Activated T-helper 2 cell treated with anti-CD3 and anti-CD28 coated beads, Interferon-gamma antibody, Interleukin-2, Interleukin-4, amounts not matched to agents 10 μg/mL and 5 μg/mL and 100 μg/mL, durations not matched to agents 14 hours and 24 hours and 36 hours (primary cell): ENCODE measurements at regions not wholly inside any gene's neighbourhood (a gene's known extent, or its start where the extent isn't known, plus 50 kb on each side); places are given as distances from the start of the nearest gene placed in this dataset.
"Not testable (repeated sequence)": the region's sequence is repeated elsewhere in the genome, so short reads cannot be mapped to it uniquely, and the experiment has no call there.

ENCODE experiments used
- DNase-seq: peaks from one replicate; pipeline ENCODE4 v3.0.0; 2021; ENCODE audit warnings: low spot score
- H3K27ac Mint-ChIP-seq: one replicate; pipeline ENCODE4 v1.8.0; 2021; ENCODE audit warnings: mixed read lengths
- H3K27me3 Mint-ChIP-seq: one replicate; pipeline ENCODE4 v1.8.0; 2021; ENCODE audit warnings: low read depth, mixed read lengths
- H3K36me3 Mint-ChIP-seq: one replicate; pipeline ENCODE4 v1.8.0; 2021; ENCODE audit warnings: low read depth, mixed read lengths
- H3K4me1 Mint-ChIP-seq: one replicate; pipeline ENCODE4 v1.8.0; 2021; ENCODE audit warnings: low read depth, mixed read lengths
- H3K4me3 Mint-ChIP-seq: one replicate; pipeline ENCODE4 v1.8.0; 2021; ENCODE audit warnings: low read depth, mild to moderate bottlenecking, moderate library complexity, mixed read lengths
- H3K9me3 Mint-ChIP-seq: one replicate; pipeline ENCODE4 v1.8.0; 2021; ENCODE audit warnings: mixed read lengths
- intact Hi-C: fragments of 100-400 bp; cut with micrococcal nuclease; formaldehyde crosslinking; loops from one replicate; pipeline ENCODE4 v1.15.1; 2023

DNA sequence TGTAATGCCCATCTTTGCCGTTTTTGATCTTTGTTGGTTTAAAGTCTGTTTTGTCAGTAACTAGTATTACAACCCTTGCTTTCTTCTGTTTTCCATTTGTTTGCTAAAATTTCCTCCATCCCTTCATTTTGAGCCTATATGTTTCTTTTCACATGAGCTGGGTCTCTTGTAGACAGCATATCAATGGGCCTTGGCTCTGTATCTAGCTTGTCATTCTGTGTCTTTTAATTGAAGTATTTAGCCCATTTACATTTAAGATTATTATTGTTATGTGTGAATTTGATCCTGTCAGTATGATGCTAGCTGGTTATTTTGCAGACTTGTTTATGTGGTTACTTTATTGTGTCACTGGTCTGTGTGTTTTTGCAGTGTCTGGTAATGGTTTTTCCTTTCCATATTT is 913.2 kb downstream of the TRHDE start:
- no peaks in the 10 kb centered on the region for H3K36me3 Mint-ChIP-seq
- H3K4me3 Mint-ChIP-seq: no peak overlapping the region
- H3K4me1 Mint-ChIP-seq: no peaks in the 10 kb centered on the region
- intact Hi-C loops: no loop called here
- DNase-seq: no peak
- H3K27ac Mint-ChIP-seq: no peak overlapping the region
- H3K9me3 Mint-ChIP-seq: peaks cover 50% of the 10 kb centered on the region
- no peaks in the 10 kb centered on the region for H3K27me3 Mint-ChIP-seq

GRCh38 chr12:73186272-73186671 is 914.1 kb downstream of the TRHDE start:
- H3K4me3 Mint-ChIP-seq: no peak overlapping the region
- intact Hi-C loops: no loop called here
- no peaks in the 10 kb centered on the region for H3K27me3 Mint-ChIP-seq
- H3K27ac Mint-ChIP-seq: no peak overlapping the region
- no peaks in the 10 kb centered on the region for H3K36me3 Mint-ChIP-seq
- H3K9me3 Mint-ChIP-seq: peaks cover 55% of the 10 kb centered on the region
- no peaks in the 10 kb centered on the region for H3K4me1 Mint-ChIP-seq
- no peak for DNase-seq

- Mint-ChIP-seq H3K4me3 (no peak overlapping the region), H3K4me1 (no peaks in the 10 kb centered on the region), H3K27ac (no peak overlapping the region), H3K9me3 (peaks cover 49% of the 10 kb centered on the region), H3K36me3 (no peaks in the 10 kb centered on the region), H3K27me3 (no peaks in the 10 kb centered on the region)
- intact Hi-C loops: no loop called here
- no peak for DNase-seq
Observed at GRCh38 chr12:73187765-73188164, 915.6 kb downstream of the TRHDE start.

- Mint-ChIP-seq H3K4me1 (no peaks in the 10 kb centered on the region), H3K27ac (no peak overlapping the region), H3K9me3 (peaks cover 33% of the 10 kb centered on the region), H3K27me3 (no peaks in the 10 kb centered on the region), H3K4me3 (no peak overlapping the region), H3K36me3 (no peaks in the 10 kb centered on the region)
- intact Hi-C loops: no loop called here
- no peak for DNase-seq
Observed at GRCh38 chr12:73210548-73211204, 938.5 kb downstream of the TRHDE start.

DNA sequence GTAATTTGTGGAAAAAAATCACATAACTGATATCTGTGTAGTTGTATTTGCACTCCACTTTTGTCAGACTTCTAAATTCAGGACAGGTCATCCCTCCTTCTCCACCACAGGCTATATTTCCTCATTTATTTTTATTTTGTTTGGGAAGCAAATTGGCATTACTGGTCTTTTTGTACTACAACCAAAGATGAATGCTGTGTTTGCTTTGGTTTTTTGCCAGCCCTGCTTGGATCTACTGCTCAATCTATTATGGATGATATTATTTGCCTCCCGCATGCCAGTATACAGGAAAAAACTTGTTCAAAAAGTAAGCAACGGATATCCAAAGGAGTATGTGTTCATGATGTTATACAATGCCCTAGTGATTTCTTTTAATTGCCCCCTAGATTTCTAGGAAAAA is 948.8 kb downstream of the TRHDE start:
- H3K27ac Mint-ChIP-seq: no peak overlapping the region
- no peaks in the 10 kb centered on the region for H3K27me3 Mint-ChIP-seq
- no peak for DNase-seq
- H3K36me3 Mint-ChIP-seq: no peaks in the 10 kb centered on the region
- no peaks in the 10 kb centered on the region for H3K4me1 Mint-ChIP-seq
- no peak overlapping the region for H3K4me3 Mint-ChIP-seq
- intact Hi-C loops: no loop called here
- peaks cover 21% of the 10 kb centered on the region for H3K9me3 Mint-ChIP-seq

GRCh38 chr12:73221398-73221797 is 949.2 kb downstream of the TRHDE start:
- Mint-ChIP-seq H3K27me3 (no peaks in the 10 kb centered on the region), H3K27ac (no peak overlapping the region)
- no peak for DNase-seq

GRCh38 chr12:73221836-73222235 is 949.7 kb downstream of the TRHDE start:
- no peak for DNase-seq
- Mint-ChIP-seq H3K27ac (no peak overlapping the region), H3K27me3 (no peaks in the 10 kb centered on the region), H3K36me3 (no peaks in the 10 kb centered on the region), H3K9me3 (peaks cover 21% of the 10 kb centered on the region), H3K4me3 (no peak overlapping the region), H3K4me1 (no peaks in the 10 kb centered on the region)
- intact Hi-C loops: no loop called here

More at GRCh38 chr12:73221398-73221797, 949.2 kb downstream of the TRHDE start:
- no peaks in the 10 kb centered on the region for H3K4me1 Mint-ChIP-seq
- no peaks in the 10 kb centered on the region for H3K36me3 Mint-ChIP-seq
- H3K9me3 Mint-ChIP-seq: peaks cover 21% of the 10 kb centered on the region
- H3K4me3 Mint-ChIP-seq: no peak overlapping the region
- intact Hi-C loops: no loop called here

DNA sequence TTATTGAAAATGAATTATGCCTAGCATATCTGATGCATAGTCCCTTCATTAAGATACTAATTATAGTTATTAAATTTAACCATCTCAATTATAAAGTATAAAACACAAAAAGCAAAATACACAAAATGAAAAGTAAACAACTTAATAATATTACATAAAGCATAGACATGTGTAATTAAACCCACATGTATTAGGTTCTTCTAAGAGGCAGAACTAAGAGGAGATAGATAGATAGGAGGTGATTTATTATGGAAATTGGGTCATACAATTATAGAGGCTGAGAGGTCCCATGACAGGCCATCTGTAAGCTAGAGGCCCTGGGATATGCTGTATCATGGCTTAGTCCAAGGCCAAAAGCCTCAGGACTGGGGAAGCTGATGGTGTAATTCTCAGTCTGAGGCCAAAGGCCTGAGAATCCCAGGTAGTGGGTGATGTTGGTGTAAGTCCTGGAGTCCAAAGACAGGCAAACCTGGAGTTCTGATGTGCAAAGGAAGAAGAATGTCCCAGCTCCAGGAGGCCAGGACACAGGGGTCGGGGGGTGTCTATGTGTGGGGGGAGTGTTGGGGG is 953.3 kb downstream of the TRHDE start:
- Mint-ChIP-seq H3K9me3 (peaks cover 14% of the 10 kb centered on the region), H3K27ac (no peak overlapping the region), H3K36me3 (no peaks in the 10 kb centered on the region), H3K4me3 (no peak overlapping the region), H3K4me1 (no peaks in the 10 kb centered on the region), H3K27me3 (no peaks in the 10 kb centered on the region)
- intact Hi-C loops: no loop called here
- DNase-seq: no peak

DNA sequence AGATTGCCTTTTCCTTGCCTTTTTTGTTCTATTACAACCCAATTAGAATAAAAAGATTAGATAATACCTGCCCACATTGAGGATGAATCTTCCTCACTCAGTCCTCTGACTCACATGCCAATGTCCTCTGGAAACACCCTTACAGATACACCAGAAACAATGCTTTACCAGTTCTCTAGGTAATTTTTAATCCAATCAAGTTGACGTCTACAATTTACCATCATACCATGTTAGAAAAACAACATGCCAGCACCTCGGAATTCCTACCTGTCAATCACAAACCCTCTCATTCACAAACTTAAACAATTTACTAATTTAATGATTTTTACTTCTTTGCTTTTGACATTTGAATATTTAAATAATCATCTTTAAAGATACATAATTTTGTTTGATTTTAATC is 953.8 kb downstream of the TRHDE start:
- no peaks in the 10 kb centered on the region for H3K27me3 Mint-ChIP-seq
- no peaks in the 10 kb centered on the region for H3K4me1 Mint-ChIP-seq

GRCh38 chr12:73226593-73226992 is 954.4 kb downstream of the TRHDE start:
- no peaks in the 10 kb centered on the region for H3K27me3 Mint-ChIP-seq
- H3K4me3 Mint-ChIP-seq: no peak overlapping the region
- H3K36me3 Mint-ChIP-seq: no peaks in the 10 kb centered on the region
- DNase-seq: no peak
- H3K4me1 Mint-ChIP-seq: no peaks in the 10 kb centered on the region
- H3K27ac Mint-ChIP-seq: no peak overlapping the region
- peaks cover 10% of the 10 kb centered on the region for H3K9me3 Mint-ChIP-seq
- intact Hi-C loops: no loop called here

More for the DNA sequence above, 953.8 kb downstream of the TRHDE start:
- H3K27ac Mint-ChIP-seq: no peak overlapping the region
- H3K36me3 Mint-ChIP-seq: no peaks in the 10 kb centered on the region
- H3K4me3 Mint-ChIP-seq: no peak overlapping the region
- no peak for DNase-seq
- peaks cover 9% of the 10 kb centered on the region for H3K9me3 Mint-ChIP-seq
- intact Hi-C loops: no loop called here

GRCh38 chr12:73228828-73229227 is 956.7 kb downstream of the TRHDE start:
- H3K27ac Mint-ChIP-seq, DNase-seq, H3K36me3 Mint-ChIP-seq, H3K4me3 Mint-ChIP-seq, H3K4me1 Mint-ChIP-seq, H3K27me3 Mint-ChIP-seq, intact Hi-C loops: not testable (repeated sequence)
- H3K9me3 Mint-ChIP-seq: peaks cover 17% of the 10 kb centered on the region

- Mint-ChIP-seq H3K9me3 (peaks cover 34% of the 10 kb centered on the region), H3K27me3 (no peaks in the 10 kb centered on the region), H3K4me1 (no peaks in the 10 kb centered on the region), H3K27ac (no peak overlapping the region), H3K36me3 (no peaks in the 10 kb centered on the region), H3K4me3 (no peak overlapping the region)
- intact Hi-C loops: no loop called here
- DNase-seq: no peak
Observed at GRCh38 chr12:73235387-73235786, 963.2 kb downstream of the TRHDE start.

DNA sequence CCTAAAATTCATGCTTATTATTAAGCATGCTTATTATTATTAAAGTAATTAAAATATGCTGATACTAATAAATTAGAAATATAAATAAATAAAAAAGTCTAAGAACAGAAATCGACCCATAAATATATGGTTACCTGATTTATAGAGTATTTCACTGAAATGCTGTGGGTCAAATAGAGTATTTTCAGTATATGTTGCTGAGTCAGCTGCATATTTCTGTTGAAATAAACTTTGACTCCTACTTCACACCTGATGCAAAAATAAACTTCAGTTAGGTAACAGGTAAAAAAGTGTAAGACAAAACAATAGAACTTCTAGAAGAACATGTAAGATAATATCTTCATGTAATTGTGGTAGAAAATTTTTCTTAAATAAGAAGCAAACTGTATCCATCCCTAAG is 967.9 kb downstream of the TRHDE start:
- H3K36me3 Mint-ChIP-seq: no peaks in the 10 kb centered on the region
- H3K27me3 Mint-ChIP-seq: no peaks in the 10 kb centered on the region
- peaks cover 22% of the 10 kb centered on the region for H3K9me3 Mint-ChIP-seq
- intact Hi-C loops: no loop called here
- DNase-seq: no peak
- H3K4me3 Mint-ChIP-seq: no peak overlapping the region
- H3K4me1 Mint-ChIP-seq: no peaks in the 10 kb centered on the region
- no peak overlapping the region for H3K27ac Mint-ChIP-seq
